CD4-positive, alpha-beta T cell (primary cell): ENCODE measurements at regions not wholly inside any gene's neighbourhood (a gene's known extent, or its start where the extent isn't known, plus 50 kb on each side); places are given as distances from the start of the nearest gene placed in this dataset.

Experiments used
- ATAC-seq: fragments of 200-7000 bp; cut with Tn5 transposase; one replicate; pipeline ENCODE4 v1.10.0; 2022; ENCODE audit warnings: mild to moderate bottlenecking; ENCODE audit not compliant: poor library complexity
- CTCF ChIA-PET: fragments of 350-600 bp; sonication (Branson Sonifier 250); formaldehyde crosslinking; loops from one replicate; lab custom pipeline; 2021; ENCODE audit warnings: antibody characterized with exemption, inconsistent platforms; lab: Charles Lee
- POLR2A ChIA-PET: fragments of 350-600 bp; sonication (Branson Sonifier 250); formaldehyde crosslinking; loops from one replicate; lab custom pipeline; 2021; ENCODE audit warnings: antibody characterized with exemption, inconsistent platforms; lab: Charles Lee
- DNase-seq, 14 experiments: peaks; one replicate each; pipeline ENCODE4 v3.0.0-alpha.2; 2013 to 2020; ENCODE audit warnings: mixed read lengths in 2 of 14
- H3K27ac ChIP-seq, 2 donors: one replicate each; pipeline versions ENCODE4 v1.5.1 to v1.7.0; 2013; ENCODE audit warnings: low read length in 2 of 2, low read depth in 1 of 2, mild to moderate bottlenecking in 1 of 2
- H3K27me3 ChIP-seq, 2 experiments: 1 replicate in 1 of 2; 2 replicates in 1 of 2; pipeline versions ENCODE4 v1.6.1 to v1.7.0; 2013; ENCODE audit warnings: low read length in 2 of 2, control low read depth in 1 of 2, mild to moderate bottlenecking in 1 of 2, moderate library complexity in 1 of 2; ENCODE audit not compliant: insufficient read depth in 2 of 2, control insufficient read depth in 1 of 2
- H3K36me3 ChIP-seq: one replicate; pipeline ENCODE4 v1.6.1; 2013; ENCODE audit warnings: low read length, control low read depth; ENCODE audit not compliant: insufficient read depth
- H3K4me1 ChIP-seq: one replicate; pipeline ENCODE4 v1.6.1; 2013; ENCODE audit warnings: low read length, control low read depth; ENCODE audit not compliant: insufficient read depth
- H3K4me3 ChIP-seq: one replicate; pipeline ENCODE4 v1.5.1; 2013; ENCODE audit warnings: mild to moderate bottlenecking, low read length, moderate library complexity
- H3K9me3 ChIP-seq, 2 experiments: 1 replicate in 1 of 2; 2 replicates in 1 of 2; pipeline versions ENCODE4 v1.6.1 to v1.7.0; 2013; ENCODE audit warnings: low read length in 2 of 2, mild to moderate bottlenecking in 2 of 2, control low read depth in 1 of 2, moderate library complexity in 1 of 2; ENCODE audit not compliant: control insufficient read depth in 1 of 2, insufficient read depth in 1 of 2
- H3K27ac Mint-ChIP-seq: one replicate; pipeline ENCODE4 v1.8.0; 2020; ENCODE audit warnings: mixed read lengths
- H3K27me3 Mint-ChIP-seq: one replicate; pipeline ENCODE4 v1.8.0; 2021; ENCODE audit warnings: mixed read lengths
- H3K36me3 Mint-ChIP-seq: one replicate; pipeline ENCODE4 v1.8.0; 2021; ENCODE audit warnings: low read depth, mixed read lengths
- H3K4me1 Mint-ChIP-seq: one replicate; pipeline ENCODE4 v1.8.0; 2021; ENCODE audit warnings: low read depth, mixed read lengths
- H3K4me3 Mint-ChIP-seq: one replicate; pipeline ENCODE4 v1.8.0; 2020; ENCODE audit warnings: mild to moderate bottlenecking, mixed read lengths
- H3K9me3 Mint-ChIP-seq: one replicate; pipeline ENCODE4 v1.8.0; 2020; ENCODE audit warnings: mixed read lengths
- intact Hi-C, 2 experiments: fragments of 100-400 bp; cut with DNase I in 1 of 2; cut with micrococcal nuclease in 1 of 2; formaldehyde crosslinking; loops; one replicate each; pipeline versions ENCODE4 v1.15.1 to v1.9.0; 2023 to 2025; cut with DNase I, micrococcal nuclease
- TF ChIP-seq, protein P1 (sequence below): fragments of 200-600 bp; IDR thresholded peaks from one replicate; pipeline ENCODE4 v1.8.0; 2022; ENCODE audit warnings: antibody characterized with exemption, mild to moderate bottlenecking

GRCh38 chr13:54852831-54853230, 1824.2 kb downstream of the OLFM4 start:
- no peaks in the 10 kb centered on the region for H3K36me3 Mint-ChIP-seq

GRCh38 chr13:54859827-54860226, 1831.2 kb downstream of the OLFM4 start:
- no peaks in the 10 kb centered on the region for H3K27me3 Mint-ChIP-seq
- no peak for ATAC-seq
- no peaks in the 10 kb centered on the region for H3K9me3 ChIP-seq
- no peak overlapping the region for H3K27ac ChIP-seq
- TF ChIP-seq, protein P1, sequence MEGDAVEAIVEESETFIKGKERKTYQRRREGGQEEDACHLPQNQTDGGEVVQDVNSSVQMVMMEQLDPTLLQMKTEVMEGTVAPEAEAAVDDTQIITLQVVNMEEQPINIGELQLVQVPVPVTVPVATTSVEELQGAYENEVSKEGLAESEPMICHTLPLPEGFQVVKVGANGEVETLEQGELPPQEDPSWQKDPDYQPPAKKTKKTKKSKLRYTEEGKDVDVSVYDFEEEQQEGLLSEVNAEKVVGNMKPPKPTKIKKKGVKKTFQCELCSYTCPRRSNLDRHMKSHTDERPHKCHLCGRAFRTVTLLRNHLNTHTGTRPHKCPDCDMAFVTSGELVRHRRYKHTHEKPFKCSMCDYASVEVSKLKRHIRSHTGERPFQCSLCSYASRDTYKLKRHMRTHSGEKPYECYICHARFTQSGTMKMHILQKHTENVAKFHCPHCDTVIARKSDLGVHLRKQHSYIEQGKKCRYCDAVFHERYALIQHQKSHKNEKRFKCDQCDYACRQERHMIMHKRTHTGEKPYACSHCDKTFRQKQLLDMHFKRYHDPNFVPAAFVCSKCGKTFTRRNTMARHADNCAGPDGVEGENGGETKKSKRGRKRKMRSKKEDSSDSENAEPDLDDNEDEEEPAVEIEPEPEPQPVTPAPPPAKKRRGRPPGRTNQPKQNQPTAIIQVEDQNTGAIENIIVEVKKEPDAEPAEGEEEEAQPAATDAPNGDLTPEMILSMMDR = no peak
- H3K4me3 ChIP-seq = no peak overlapping the region
- peaks cover 14% of the 10 kb centered on the region for H3K9me3 Mint-ChIP-seq
- no peaks in the 10 kb centered on the region for H3K36me3 ChIP-seq
- H3K27ac Mint-ChIP-seq = no peak overlapping the region
- H3K4me1 Mint-ChIP-seq = no peaks in the 10 kb centered on the region
- no peaks in the 10 kb centered on the region for H3K36me3 Mint-ChIP-seq
- DNase-seq = no peak
- ChIA-PET CTCF (no interaction called here), POLR2A (no interaction called here)
- intact Hi-C loops = no loop called here
- H3K4me1 ChIP-seq = no peaks in the 10 kb centered on the region
- no peak overlapping the region for H3K4me3 Mint-ChIP-seq
- H3K27me3 ChIP-seq = no peaks in the 10 kb centered on the region

More at GRCh38 chr13:54852831-54853230, 1824.2 kb downstream of the OLFM4 start:
- Mint-ChIP-seq H3K9me3 (peaks cover 5% of the 10 kb centered on the region), H3K27me3 (no peaks in the 10 kb centered on the region), H3K27ac (no peak overlapping the region), H3K4me3 (no peak overlapping the region), H3K4me1 (no peaks in the 10 kb centered on the region)
- TF ChIP-seq, protein P1 = no peak
- ATAC-seq (no peak), DNase-seq (no peak)
- no peaks in the 10 kb centered on the region for H3K36me3 ChIP-seq
- H3K9me3 ChIP-seq = peaks cover 0 to 4% of the 10 kb centered on the region in 2 experiments
- POLR2A ChIA-PET = no interaction called here
- no peaks in the 10 kb centered on the region for H3K27me3 ChIP-seq
- no peaks in the 10 kb centered on the region for H3K4me1 ChIP-seq
- no peak overlapping the region for H3K27ac ChIP-seq
- H3K4me3 ChIP-seq = no peak overlapping the region
- intact Hi-C loops = no loop called here
- CTCF ChIA-PET = no interaction called here

DNA sequence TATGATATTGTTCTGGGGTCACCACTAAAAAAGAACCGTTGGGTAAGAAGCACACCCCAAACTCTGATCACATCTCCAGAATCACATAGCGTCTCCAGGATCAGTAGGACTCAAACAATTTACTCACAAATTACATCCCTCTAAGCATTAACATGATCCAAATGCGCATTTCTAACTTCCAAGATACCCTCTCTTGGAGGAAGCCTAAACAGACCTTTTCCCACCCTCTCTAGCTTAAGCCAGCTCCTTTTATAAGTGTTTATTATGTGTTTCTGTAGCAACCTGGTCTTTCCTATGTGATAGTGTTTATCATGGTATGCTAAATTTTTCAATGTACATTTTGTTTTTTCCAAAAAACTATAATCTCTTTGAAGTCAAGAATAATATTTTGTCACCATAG, 1846.5 kb downstream of the OLFM4 start:
- H3K27ac Mint-ChIP-seq = no peak overlapping the region
- ATAC-seq = no peak
- H3K36me3 Mint-ChIP-seq = no peaks in the 10 kb centered on the region
- H3K9me3 Mint-ChIP-seq = peaks cover 7% of the 10 kb centered on the region
- H3K4me3 ChIP-seq = no peak overlapping the region
- H3K4me3 Mint-ChIP-seq = no peak overlapping the region
- H3K36me3 ChIP-seq = no peaks in the 10 kb centered on the region
- intact Hi-C loops = no loop called here
- DNase-seq = no peak
- no peaks in the 10 kb centered on the region for H3K27me3 Mint-ChIP-seq
- no peak overlapping the region for H3K27ac ChIP-seq
- H3K9me3 ChIP-seq = peaks cover 0 to 5% of the 10 kb centered on the region in 2 experiments
- TF ChIP-seq, protein P1 = no peak
- H3K4me1 ChIP-seq = no peaks in the 10 kb centered on the region
- ChIA-PET CTCF (no interaction called here), POLR2A (no interaction called here)
- no peaks in the 10 kb centered on the region for H3K27me3 ChIP-seq
- H3K4me1 Mint-ChIP-seq = no peaks in the 10 kb centered on the region
